ENCODE measurements at regions not wholly inside any gene's neighbourhood (a gene's known extent, or its start where the extent isn't known, plus 50 kb on each side); places are given as distances from the start of the nearest gene placed in this dataset.

DNA sequence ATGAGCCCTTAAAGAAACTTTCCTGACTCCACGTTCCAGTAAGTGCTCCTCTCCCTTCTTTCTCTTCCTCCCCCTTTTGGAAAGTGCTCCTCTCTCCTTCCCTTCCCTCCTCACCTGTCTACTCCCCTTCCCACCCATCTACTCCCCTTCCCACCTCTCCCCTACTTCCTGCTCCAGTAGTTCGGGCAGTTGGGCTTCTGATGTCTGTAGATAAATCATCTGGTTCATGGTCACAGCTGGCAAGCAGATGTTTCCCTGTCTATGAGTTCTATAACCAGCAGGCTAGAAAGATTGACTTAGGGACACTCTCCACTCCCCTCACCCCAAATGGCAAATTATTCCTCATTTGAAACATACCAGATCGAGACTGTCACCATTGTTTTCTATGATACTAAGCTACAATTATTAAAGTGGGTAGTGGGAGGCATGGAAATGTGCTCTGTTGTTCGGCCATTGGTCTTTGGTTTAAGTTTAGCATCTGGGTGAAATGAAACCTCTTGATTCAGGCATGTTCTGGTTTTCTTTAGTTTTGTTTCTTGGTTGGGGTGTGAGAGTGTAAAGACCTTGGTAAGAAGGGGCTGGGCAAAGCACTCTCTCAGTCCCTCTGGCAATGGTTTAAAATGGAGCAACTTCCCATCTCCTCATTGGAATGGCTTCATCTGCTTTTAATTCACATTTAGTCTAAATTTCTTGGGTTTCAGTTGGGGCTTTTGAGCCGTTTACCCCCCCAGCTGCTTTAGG is 413.2 kb upstream of the SPRED2 start:
- no peaks in the 10 kb centered on the region for H3K36me3 ChIP-seq (replicated peaks in 1 of 2; ENCODE audit: control insufficient read depth in 1 of 2, insufficient read depth in 2 of 2, low read length in 2 of 2)
- WGBS (ENCODE audit: low lambda C conversion rate) = under 1% methylated on average over 5 of the region's 5 CpGs
- H3K27ac ChIP-seq (ENCODE audit: extremely low read length, insufficient read depth, low read length) = no peak overlapping the region
- BruUV-seq (replicated peaks) = no TSS peak
- no peaks in the 10 kb centered on the region for H3K4me1 ChIP-seq (ENCODE audit: insufficient read depth, low read length)
- H3K9ac ChIP-seq (ENCODE audit: insufficient read depth, low read depth, low read length) = no peak overlapping the region
- FAIRE-seq (no peak), DNase-seq (ENCODE audit: low spot score) (no peak), ATAC-seq (no peak)
- peaks cover 0 to 2% of the 10 kb centered on the region in 2 experiments; a peak in 1 of 5 replicates for H3K27me3 ChIP-seq (ENCODE audit: control insufficient read depth in 1 of 2, insufficient read depth in 2 of 2, low read length in 2 of 2)
- intact Hi-C loops (cut with micrococcal nuclease; ENCODE audit: unreplicated experiment) (no loop called here), in situ Hi-C loops (cut with HindIII; ENCODE audit: extremely low pct_ligation_motif_present, low pct_unique_long_range_greater_than_20kb) (no loop called here)
- CTCF ChIA-PET (ENCODE audit: low intra/inter-chr PET ratio, low total read pairs) = no interaction called here
- H3K4me2 ChIP-seq (ENCODE audit: low read depth, low read length) = no peak overlapping the region
- POLR2A ChIA-PET = no interaction called here
- no peak overlapping the region for H3K4me3 ChIP-seq (replicated peaks in 1 of 3; ENCODE audit: insufficient read depth in 1 of 3, low read depth in 2 of 3, low read length in 3 of 3)
- no peaks in the 10 kb centered on the region for H4K20me1 ChIP-seq (ENCODE audit: insufficient read depth, low read length)
- TF ChIP-seq PCBP2 (optimal IDR thresholded peaks at IDR 0.05; ENCODE audit: low read depth, low read length, poor library complexity, severe bottlenecking) = peak; percentile 62
- peak; percentile 50 for TF ChIP-seq HNRNPK (IDR thresholded peaks at IDR 0.05; ENCODE audit: low read depth, low read length, poor library complexity, severe bottlenecking)
- TF ChIP-seq, protein P1, sequence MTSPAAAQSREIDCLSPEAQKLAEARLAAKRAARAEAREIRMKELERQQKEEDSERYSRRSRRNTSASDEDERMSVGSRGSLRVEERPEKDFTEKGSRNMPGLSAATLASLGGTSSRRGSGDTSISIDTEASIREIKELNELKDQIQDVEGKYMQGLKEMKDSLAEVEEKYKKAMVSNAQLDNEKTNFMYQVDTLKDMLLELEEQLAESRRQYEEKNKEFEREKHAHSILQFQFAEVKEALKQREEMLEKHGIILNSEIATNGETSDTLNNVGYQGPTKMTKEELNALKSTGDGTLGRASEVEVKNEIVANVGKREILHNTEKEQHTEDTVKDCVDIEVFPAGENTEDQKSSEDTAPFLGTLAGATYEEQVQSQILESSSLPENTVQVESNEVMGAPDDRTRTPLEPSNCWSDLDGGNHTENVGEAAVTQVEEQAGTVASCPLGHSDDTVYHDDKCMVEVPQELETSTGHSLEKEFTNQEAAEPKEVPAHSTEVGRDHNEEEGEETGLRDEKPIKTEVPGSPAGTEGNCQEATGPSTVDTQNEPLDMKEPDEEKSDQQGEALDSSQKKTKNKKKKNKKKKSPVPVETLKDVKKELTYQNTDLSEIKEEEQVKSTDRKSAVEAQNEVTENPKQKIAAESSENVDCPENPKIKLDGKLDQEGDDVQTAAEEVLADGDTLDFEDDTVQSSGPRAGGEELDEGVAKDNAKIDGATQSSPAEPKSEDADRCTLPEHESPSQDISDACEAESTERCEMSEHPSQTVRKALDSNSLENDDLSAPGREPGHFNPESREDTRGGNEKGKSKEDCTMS (CRISPR knock-in tag; conservative IDR thresholded peaks at IDR 0.05) = no peak
- H2AFZ ChIP-seq (ENCODE audit: low read length) = no peak overlapping the region
- H3K79me2 ChIP-seq (ENCODE audit: insufficient read depth, low read length) = no peaks in the 10 kb centered on the region
- H3K9me3 ChIP-seq (ENCODE audit: low read length) = no peaks in the 10 kb centered on the region

GRCh38 chr2:65842104-65842503 is 409.7 kb upstream of the SPRED2 start:
- no peak overlapping the region for H3K9ac ChIP-seq (ENCODE audit: insufficient read depth, low read depth, low read length)
- intact Hi-C loops (cut with micrococcal nuclease; ENCODE audit: unreplicated experiment) = no loop called here
- H2AFZ ChIP-seq (ENCODE audit: low read length) = no peak overlapping the region
- H3K27ac ChIP-seq (ENCODE audit: extremely low read length, insufficient read depth, low read length) = no peak overlapping the region
- ChIA-PET CTCF (ENCODE audit: low intra/inter-chr PET ratio, low total read pairs) (no interaction called here), POLR2A (no interaction called here)
- TF ChIP-seq MED8 (CRISPR knock-in tag; IDR thresholded peaks at IDR 0.05; ENCODE audit: insufficient replicate concordance) (no peak), NRL (CRISPR knock-in tag; IDR thresholded peaks at IDR 0.05; ENCODE audit: borderline replicate concordance) (no peak), RBAK (CRISPR knock-in tag; IDR thresholded peaks at IDR 0.05) (0 out of 2 replicates have a peak, but pooled peaks have one; percentile 33)
- TF ChIP-seq, protein P2, sequence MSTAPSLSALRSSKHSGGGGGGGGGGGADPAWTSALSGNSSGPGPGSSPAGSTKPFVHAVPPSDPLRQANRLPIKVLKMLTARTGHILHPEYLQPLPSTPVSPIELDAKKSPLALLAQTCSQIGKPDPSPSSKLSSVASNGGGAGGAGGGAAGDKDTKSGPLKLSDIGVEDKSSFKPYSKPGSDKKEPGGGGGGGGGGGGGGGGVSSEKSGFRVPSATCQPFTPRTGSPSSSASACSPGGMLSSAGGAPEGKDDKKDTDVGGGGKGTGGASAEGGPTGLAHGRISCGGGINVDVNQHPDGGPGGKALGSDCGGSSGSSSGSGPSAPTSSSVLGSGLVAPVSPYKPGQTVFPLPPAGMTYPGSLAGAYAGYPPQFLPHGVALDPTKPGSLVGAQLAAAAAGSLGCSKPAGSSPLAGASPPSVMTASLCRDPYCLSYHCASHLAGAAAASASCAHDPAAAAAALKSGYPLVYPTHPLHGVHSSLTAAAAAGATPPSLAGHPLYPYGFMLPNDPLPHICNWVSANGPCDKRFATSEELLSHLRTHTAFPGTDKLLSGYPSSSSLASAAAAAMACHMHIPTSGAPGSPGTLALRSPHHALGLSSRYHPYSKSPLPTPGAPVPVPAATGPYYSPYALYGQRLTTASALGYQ (CRISPR knock-in tag; IDR thresholded peaks at IDR 0.05) = no peak
- no peaks in the 10 kb centered on the region for H3K36me3 ChIP-seq (replicated peaks in 1 of 2; ENCODE audit: control insufficient read depth in 1 of 2, insufficient read depth in 2 of 2, low read length in 2 of 2)
- no peaks in the 10 kb centered on the region for H4K20me1 ChIP-seq (ENCODE audit: insufficient read depth, low read length)
- DNase-seq (ENCODE audit: low spot score) = no peak
- in situ Hi-C loops (cut with HindIII; ENCODE audit: extremely low pct_ligation_motif_present, low pct_unique_long_range_greater_than_20kb) = no loop called here
- no peak overlapping the region for H3K4me2 ChIP-seq (ENCODE audit: low read depth, low read length)
- BruUV-seq (replicated peaks) = no TSS peak
- H3K4me1 ChIP-seq (ENCODE audit: insufficient read depth, low read length) = no peaks in the 10 kb centered on the region
- FAIRE-seq = no peak
- WGBS (ENCODE audit: low lambda C conversion rate) = 11% methylated on average over 1 of the region's 1 CpG
- no peaks in the 10 kb centered on the region for H3K9me3 ChIP-seq (ENCODE audit: low read length)
- no peak overlapping the region for H3K4me3 ChIP-seq (replicated peaks in 1 of 3; ENCODE audit: insufficient read depth in 1 of 3, low read depth in 2 of 3, low read length in 3 of 3)
- no peak for ATAC-seq
- H3K27me3 ChIP-seq (ENCODE audit: control insufficient read depth in 1 of 2, insufficient read depth in 2 of 2, low read length in 2 of 2) = peaks cover 0 to 2% of the 10 kb centered on the region in 2 experiments; a peak in 1 of 5 replicates
- no peaks in the 10 kb centered on the region for H3K79me2 ChIP-seq (ENCODE audit: insufficient read depth, low read length)
